ENCODE measurements at regions not wholly inside any gene's neighbourhood (a gene's known extent, or its start where the extent isn't known, plus 50 kb on each side); places are given as distances from the start of the nearest gene placed in this dataset.

DNA sequence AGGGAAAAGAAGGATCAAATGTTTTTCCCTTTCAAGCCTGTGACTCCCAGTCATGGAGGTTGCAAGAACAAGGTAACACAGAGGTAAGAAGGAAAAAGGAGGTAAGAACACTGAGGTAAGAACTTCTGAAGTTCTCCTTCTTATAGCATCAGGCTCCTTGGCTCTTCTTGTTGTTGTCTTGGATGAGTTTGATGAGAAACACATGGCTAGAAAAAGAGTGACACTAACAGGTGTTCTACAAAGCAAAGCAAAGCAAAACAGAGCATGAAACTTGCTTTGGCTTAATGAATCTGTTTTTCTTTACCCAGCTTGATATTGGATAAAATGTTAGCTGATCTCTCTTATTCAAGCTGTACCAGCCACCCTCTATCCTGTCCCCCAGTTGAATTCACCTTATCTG, 231.2 kb upstream of the F9 start:
- Histone ChIP-seq H3K36me3 (ENCODE audit: control insufficient read depth, insufficient read depth, low read length) (no peaks in the 10 kb centered on the region), H3K27me3 (ENCODE audit: control insufficient read depth, insufficient read depth, low read length) (no peaks in the 10 kb centered on the region), H3K4me3 (ENCODE audit: low read depth, low read length) (no peak overlapping the region)
- ChIA-PET POLR2A (no interaction called here), CTCF (no interaction called here)
- no peak for TF ChIP-seq CTCF (IDR thresholded peaks at IDR 0.05; ENCODE audit: insufficient read depth, low read depth, low read length)
- no peak for DNase-seq (ENCODE audit: low read depth)

DNA sequence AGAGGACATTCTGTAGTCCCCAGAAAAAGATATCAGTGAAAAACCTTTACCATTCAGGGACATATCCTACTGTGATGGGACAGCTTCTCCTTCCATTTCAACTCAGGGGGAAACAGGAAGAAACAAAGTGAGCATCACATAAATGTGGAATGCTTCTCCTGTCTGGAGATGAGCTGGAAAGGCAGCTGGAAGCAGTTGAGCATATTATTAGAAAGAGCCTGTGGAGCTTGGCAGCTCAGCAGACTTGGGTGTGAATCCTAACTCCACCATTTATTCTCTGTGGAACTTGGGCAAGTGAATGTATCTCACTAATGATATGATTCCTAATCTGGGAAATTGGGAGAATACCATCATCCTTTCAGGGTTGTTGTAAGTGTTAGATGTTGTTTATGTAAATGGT, 232.1 kb upstream of the F9 start:
- Histone ChIP-seq H3K4me3 (ENCODE audit: low read depth, low read length) (no peak overlapping the region), H3K27me3 (ENCODE audit: control insufficient read depth, insufficient read depth, low read length) (no peaks in the 10 kb centered on the region), H3K36me3 (ENCODE audit: control insufficient read depth, insufficient read depth, low read length) (no peaks in the 10 kb centered on the region)
- CTCF ChIA-PET = no interaction called here
- POLR2A ChIA-PET = no interaction called here
- DNase-seq (ENCODE audit: low read depth) = no peak
- TF ChIP-seq CTCF (IDR thresholded peaks at IDR 0.05; ENCODE audit: insufficient read depth, low read depth, low read length) = no peak

GRCh38 chrX:139297638-139298037, 232.9 kb upstream of the F9 start:
- CTCF ChIA-PET = no interaction called here
- POLR2A ChIA-PET = no interaction called here
- no peak for DNase-seq (ENCODE audit: low read depth)

DNA sequence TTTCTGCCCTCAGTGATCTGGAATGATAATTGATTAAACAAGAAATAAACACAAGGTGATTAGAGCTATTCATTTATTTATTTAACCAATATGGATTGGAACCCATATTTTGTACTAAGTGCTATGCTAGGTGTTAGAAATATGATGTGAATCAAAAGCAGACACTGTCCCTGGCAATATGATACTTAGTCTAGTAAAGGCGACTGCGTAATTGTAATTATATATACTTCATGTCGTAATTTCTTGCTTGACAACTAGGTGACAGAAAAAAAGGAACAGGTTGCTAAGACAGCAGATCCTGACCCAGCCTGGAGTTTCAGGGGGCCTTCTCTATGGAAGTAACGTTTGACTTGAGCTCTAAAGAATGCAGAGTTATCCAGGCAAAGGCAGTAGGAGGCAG, 236.5 kb upstream of the F9 start:
- POLR2A ChIA-PET = no interaction called here
- Histone ChIP-seq H3K4me3 (ENCODE audit: low read depth, low read length) (no peak overlapping the region), H3K27me3 (ENCODE audit: control insufficient read depth, insufficient read depth, low read length) (no peaks in the 10 kb centered on the region), H3K36me3 (ENCODE audit: control insufficient read depth, insufficient read depth, low read length) (no peaks in the 10 kb centered on the region)
- TF ChIP-seq CTCF (IDR thresholded peaks at IDR 0.05; ENCODE audit: insufficient read depth, low read depth, low read length) = no peak
- CTCF ChIA-PET = no interaction called here
- DNase-seq (ENCODE audit: low read depth) = no peak

More at GRCh38 chrX:139297638-139298037, 232.9 kb upstream of the F9 start:
- H3K36me3 ChIP-seq (ENCODE audit: control insufficient read depth, insufficient read depth, low read length) = no peaks in the 10 kb centered on the region
- no peak overlapping the region for H3K4me3 ChIP-seq (ENCODE audit: low read depth, low read length)
- no peak for TF ChIP-seq CTCF (IDR thresholded peaks at IDR 0.05; ENCODE audit: insufficient read depth, low read depth, low read length)
- H3K27me3 ChIP-seq (ENCODE audit: control insufficient read depth, insufficient read depth, low read length) = no peaks in the 10 kb centered on the region

DNA sequence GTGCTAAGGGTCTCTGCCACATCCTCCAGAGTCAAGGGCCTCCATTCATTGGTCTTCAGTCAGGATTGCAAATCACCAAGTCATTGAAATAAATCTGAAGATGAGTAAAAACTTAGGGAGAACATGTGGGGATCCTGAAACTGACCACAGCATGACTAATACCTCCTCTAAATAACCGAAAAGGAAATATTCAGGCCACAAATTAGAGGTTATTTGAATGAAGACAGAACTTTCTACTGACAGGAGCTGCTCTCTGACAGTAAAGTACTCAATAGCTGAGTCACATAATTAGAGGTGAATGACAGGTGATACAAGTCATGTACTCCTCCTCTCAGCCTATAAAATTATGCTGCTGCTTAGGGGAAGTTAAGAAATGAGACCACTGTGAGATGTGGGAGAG, 240.2 kb upstream of the F9 start:
- Histone ChIP-seq H3K36me3 (ENCODE audit: control insufficient read depth, insufficient read depth, low read length) (no peaks in the 10 kb centered on the region), H3K4me3 (ENCODE audit: low read depth, low read length) (no peak overlapping the region), H3K27me3 (ENCODE audit: control insufficient read depth, insufficient read depth, low read length) (no peaks in the 10 kb centered on the region)
- no peak for DNase-seq (ENCODE audit: low read depth)
- TF ChIP-seq CTCF (IDR thresholded peaks at IDR 0.05; ENCODE audit: insufficient read depth, low read depth, low read length) = no peak
- ChIA-PET CTCF (no interaction called here), POLR2A (no interaction called here)

Data from BJ (cell line).